Keratinocyte (primary cell): ENCODE measurements at regions not wholly inside any gene's neighbourhood (a gene's known extent, or its start where the extent isn't known, plus 50 kb on each side); places are given as distances from the start of the nearest gene placed in this dataset.

Source experiments
- DNase-seq: peaks from one replicate; pipeline ENCODE4 v3.0.0-alpha.2; 2011; ENCODE audit warnings: low read depth, missing footprints, low spot score
- FAIRE-seq: peaks from 2 replicates; lab custom pipeline; 2011; peaks lifted over from hg19 to GRCh38; lab: Jason Lieb, UNC
- H2AFZ ChIP-seq: 2 replicates; pipeline ENCODE4 v1.6.0; 2012; ENCODE audit warnings: low read length, control low read depth, inconsistent platforms; ENCODE audit not compliant: control insufficient read depth
- H3K27ac ChIP-seq: 2 replicates; pipeline ENCODE4 v1.5.1; 2011; ENCODE audit warnings: low read length; ENCODE audit not compliant: control insufficient read depth, insufficient read depth
- H3K27me3 ChIP-seq: 3 replicates; pipeline ENCODE4 v1.6.0; 2011; ENCODE audit warnings: low read length; ENCODE audit not compliant: control insufficient read depth, insufficient read depth; ENCODE audit errors: extremely low read depth
- H3K36me3 ChIP-seq, 2 experiments: 2 replicates in 1 of 2; 3 replicates in 1 of 2; pipeline ENCODE4 v1.5.1; 2011; ENCODE audit warnings: low read length in 2 of 2, mild to moderate bottlenecking in 1 of 2; ENCODE audit not compliant: control insufficient read depth in 2 of 2, insufficient read depth in 2 of 2; ENCODE audit errors: extremely low read depth in 1 of 2
- H3K4me1 ChIP-seq: 3 replicates; pipeline ENCODE4 v1.5.1; 2011; ENCODE audit warnings: low read length; ENCODE audit not compliant: control insufficient read depth, insufficient read depth; ENCODE audit errors: extremely low read depth
- H3K4me2 ChIP-seq: 3 replicates; pipeline ENCODE4 v1.6.0; 2011; ENCODE audit warnings: low read depth, low read length; ENCODE audit not compliant: control insufficient read depth, insufficient read depth; ENCODE audit errors: extremely low read depth
- H3K4me3 ChIP-seq, 3 experiments: fragments of 200-600 bp in 1 of 3; sonication (generic) in 1 of 3; 2 replicates in 2 of 3; 3 replicates in 1 of 3; pipeline ENCODE4 v1.5.1; 2011 to 2016; ENCODE audit warnings: low read length in 3 of 3, mild to moderate bottlenecking in 3 of 3, control low read depth in 2 of 3, inconsistent platforms in 1 of 3, low read depth in 1 of 3, mixed read lengths in 1 of 3, mixed run types in 1 of 3, moderate library complexity in 1 of 3; ENCODE audit not compliant: control insufficient read depth in 2 of 3, insufficient read depth in 2 of 3; ENCODE audit errors: extremely low read depth in 1 of 3
- H3K79me2 ChIP-seq: 2 replicates; pipeline ENCODE4 v1.6.0; 2012; ENCODE audit warnings: low read length; ENCODE audit not compliant: control insufficient read depth, insufficient read depth
- H3K9ac ChIP-seq: 3 replicates; pipeline ENCODE4 v1.6.0; 2011; ENCODE audit warnings: low read length; ENCODE audit not compliant: control insufficient read depth, insufficient read depth; ENCODE audit errors: extremely low read depth
- H3K9me1 ChIP-seq: 3 replicates; pipeline ENCODE4 v1.6.0; 2011; ENCODE audit warnings: low read length; ENCODE audit not compliant: control insufficient read depth, insufficient read depth; ENCODE audit errors: extremely low read depth
- H3K9me3 ChIP-seq: 2 replicates; pipeline ENCODE4 v1.5.1; 2012; ENCODE audit warnings: low read depth, low read length; ENCODE audit not compliant: control insufficient read depth
- H4K20me1 ChIP-seq: 3 replicates; pipeline ENCODE4 v1.6.0; 2011; ENCODE audit warnings: low read length; ENCODE audit not compliant: control insufficient read depth, insufficient read depth; ENCODE audit errors: extremely low read depth
- CTCF ChIP-seq, 3 experiments: IDR thresholded peaks in 1 of 3; conservative IDR thresholded peaks in 1 of 3; optimal IDR thresholded peaks in 1 of 3; 2 replicates in 2 of 3; 3 replicates in 1 of 3; pipeline versions ENCODE3 to v1.5.1; 2011; ENCODE audit warnings: low read length in 3 of 3, mild to moderate bottlenecking in 3 of 3, moderate library complexity in 2 of 3, control low read depth in 1 of 3, inconsistent platforms in 1 of 3; ENCODE audit not compliant: insufficient read depth in 2 of 3; ENCODE audit errors: extremely low read depth in 1 of 3
- EZH2 ChIP-seq: IDR thresholded peaks from one replicate; pipeline ENCODE4 v1.6.1; 2012; ENCODE audit warnings: inconsistent platforms, mild to moderate bottlenecking, low read length, moderate library complexity
- dilution Hi-C: fragments of 300-500 bp; cut with MboI; formaldehyde crosslinking; loops from one replicate; pipeline ENCODE4 v1.7.0; 2020; ENCODE audit warnings: low sequenced_read_pairs; ENCODE audit not compliant: extremely low pct_ligation_motif_present

- Histone ChIP-seq H3K79me2 (no peaks in the 10 kb centered on the region), H3K9me3 (no peaks in the 10 kb centered on the region), H3K4me1 (no peaks in the 10 kb centered on the region), H3K36me3 (no peaks in the 10 kb centered on the region), H3K27me3 (no peaks in the 10 kb centered on the region), H2AFZ (no peak overlapping the region), H3K27ac (no peak overlapping the region), H3K4me3 (no peak overlapping the region), H3K4me2 (no peak overlapping the region), H3K9me1 (no peaks in the 10 kb centered on the region), H4K20me1 (no peaks in the 10 kb centered on the region), H3K9ac (no peak overlapping the region)
- FAIRE-seq: no peak
- no peak for TF ChIP-seq CTCF (optimal IDR thresholded peaks at IDR 0.05 in 1 of 3, IDR thresholded peaks at IDR 0.05 in 1 of 3, conservative IDR thresholded peaks at IDR 0.05 in 1 of 3; ENCODE audit: extremely low read depth in 1 of 3, insufficient read depth in 2 of 3, low read length in 3 of 3)
- no peak for TF ChIP-seq EZH2
- DNase-seq: no peak
- dilution Hi-C loops: no loop called here
These were observed 458.8 kb upstream of the ZMIZ1 start for GRCh38 chr10:78609976-78610375.

GRCh38 chr10:78613132-78613531 is 455.6 kb upstream of the ZMIZ1 start:
- no peak for FAIRE-seq

More at GRCh38 chr10:78613132-78613531, 455.6 kb upstream of the ZMIZ1 start:
- H4K20me1 ChIP-seq: no peaks in the 10 kb centered on the region
- no peaks in the 10 kb centered on the region for H3K36me3 ChIP-seq
- H3K4me2 ChIP-seq: no peak overlapping the region
- no peaks in the 10 kb centered on the region for H3K79me2 ChIP-seq
- H2AFZ ChIP-seq: no peak overlapping the region
- TF ChIP-seq CTCF (optimal IDR thresholded peaks at IDR 0.05 in 1 of 3, IDR thresholded peaks at IDR 0.05 in 1 of 3, conservative IDR thresholded peaks at IDR 0.05 in 1 of 3; ENCODE audit: extremely low read depth in 1 of 3, insufficient read depth in 2 of 3, low read length in 3 of 3): no peak
- no peak for TF ChIP-seq EZH2
- H3K9ac ChIP-seq: no peak overlapping the region
- no peaks in the 10 kb centered on the region for H3K9me1 ChIP-seq
- no peak overlapping the region for H3K4me3 ChIP-seq
- no peaks in the 10 kb centered on the region for H3K9me3 ChIP-seq
- dilution Hi-C loops: no loop called here
- no peaks in the 10 kb centered on the region for H3K27me3 ChIP-seq
- no peak overlapping the region for H3K27ac ChIP-seq
- DNase-seq: no peak
- no peaks in the 10 kb centered on the region for H3K4me1 ChIP-seq
